ENCODE measurements at regions not wholly inside any gene's neighbourhood (a gene's known extent, or its start where the extent isn't known, plus 50 kb on each side); places are given as distances from the start of the nearest gene placed in this dataset.

- TF ChIP-seq EP300 (IDR thresholded peaks at IDR 0.05; ENCODE audit: borderline replicate concordance) (no peak), TAF1 (IDR thresholded peaks at IDR 0.05; ENCODE audit: low read depth) (no peak), MAX (IDR thresholded peaks at IDR 0.05) (no peak), REST (IDR thresholded peaks at IDR 0.05; ENCODE audit: low read depth) (no peak), CEBPB (IDR thresholded peaks at IDR 0.05) (no peak), USF1 (IDR thresholded peaks at IDR 0.05) (no peak), EGR1 (IDR thresholded peaks at IDR 0.05) (no peak), TCF12 (IDR thresholded peaks at IDR 0.05; ENCODE audit: low read depth) (no peak), RAD21 (IDR thresholded peaks at IDR 0.05; ENCODE audit: low read depth) (no peak)
Observed at GRCh38 chr20:11986954-11987353, 69.3 kb downstream of the BTBD3 start.

Data from Ishikawa (cell line).